ENCODE measurements at regions not wholly inside any gene's neighbourhood (a gene's known extent, or its start where the extent isn't known, plus 50 kb on each side); places are given as distances from the start of the nearest gene placed in this dataset.

GRCh38 chr2:109724533-109725460, 69.3 kb upstream of the RGPD5 start:
- no peaks in the 10 kb centered on the region for H3K4me1 ChIP-seq (ENCODE audit: insufficient read depth, low read length, poor library complexity, severe bottlenecking)
- BruUV-seq (replicated peaks) = no TSS peak
- no peak overlapping the region for H3K27ac ChIP-seq (ENCODE audit: low read depth, low read length, poor library complexity, severe bottlenecking)
- TF ChIP-seq CTCF (conservative IDR thresholded peaks at IDR 0.05; ENCODE audit: low read length) (no peak), EZH2phosphoT487 (IDR thresholded peaks at IDR 0.05; ENCODE audit: borderline replicate concordance, low read depth, low read length) (no peak)
- no peaks in the 10 kb centered on the region for H3K9me2 ChIP-seq (ENCODE audit: insufficient read depth, low read length)
- H4K20me1 ChIP-seq (ENCODE audit: insufficient read depth, low read length) = no peaks in the 10 kb centered on the region
- intact Hi-C loops (cut with micrococcal nuclease; ENCODE audit: unreplicated experiment) = no loop called here
- no peaks in the 10 kb centered on the region for H3K79me2 ChIP-seq (ENCODE audit: insufficient read depth, low read depth, low read length)
- no peak overlapping the region for H3K4me2 ChIP-seq (ENCODE audit: low read length)
- no peak for DNase-seq (ENCODE audit: low spot score)
- H3K9me3 ChIP-seq (ENCODE audit: low read length) = no peaks in the 10 kb centered on the region
- ChIA-PET CTCF (ENCODE audit: unreplicated experiment) (no interaction called here), POLR2A (no interaction called here)
- H3K4me3 ChIP-seq (ENCODE audit: low read depth, low read length, poor library complexity, severe bottlenecking) = no peak overlapping the region
- H2AFZ ChIP-seq (ENCODE audit: low read length) = no peak overlapping the region
- H3K36me3 ChIP-seq (ENCODE audit: insufficient read depth, low read length) = no peaks in the 10 kb centered on the region

GRCh38 chr2:109726379-109727270, 67.5 kb upstream of the RGPD5 start:
- H3K4me1 ChIP-seq (ENCODE audit: insufficient read depth, low read length, poor library complexity, severe bottlenecking) = no peaks in the 10 kb centered on the region
- BruUV-seq (replicated peaks) = no TSS peak

More at GRCh38 chr2:109726379-109727270, 67.5 kb upstream of the RGPD5 start:
- H2AFZ ChIP-seq (ENCODE audit: low read length) = no peak overlapping the region
- TF ChIP-seq EZH2phosphoT487 (IDR thresholded peaks at IDR 0.05; ENCODE audit: borderline replicate concordance, low read depth, low read length) (no peak), CTCF (conservative IDR thresholded peaks at IDR 0.05; ENCODE audit: low read length) (no peak)
- intact Hi-C loops (cut with micrococcal nuclease; ENCODE audit: unreplicated experiment) = no loop called here
- H4K20me1 ChIP-seq (ENCODE audit: insufficient read depth, low read length) = no peaks in the 10 kb centered on the region
- H3K4me3 ChIP-seq (ENCODE audit: low read depth, low read length, poor library complexity, severe bottlenecking) = no peak overlapping the region
- ChIA-PET CTCF (ENCODE audit: unreplicated experiment) (no interaction called here), POLR2A (no interaction called here)
- H3K27ac ChIP-seq (ENCODE audit: low read depth, low read length, poor library complexity, severe bottlenecking) = no peak overlapping the region
- no peaks in the 10 kb centered on the region for H3K9me2 ChIP-seq (ENCODE audit: insufficient read depth, low read length)
- H3K9me3 ChIP-seq (ENCODE audit: low read length) = no peaks in the 10 kb centered on the region
- no peaks in the 10 kb centered on the region for H3K79me2 ChIP-seq (ENCODE audit: insufficient read depth, low read depth, low read length)
- DNase-seq (ENCODE audit: low spot score) = no peak
- no peak overlapping the region for H3K4me2 ChIP-seq (ENCODE audit: low read length)
- no peaks in the 10 kb centered on the region for H3K36me3 ChIP-seq (ENCODE audit: insufficient read depth, low read length)
